Liver (tissue), 8 donors: ENCODE measurements at regions not wholly inside any gene's neighbourhood (a gene's known extent, or its start where the extent isn't known, plus 50 kb on each side); places are given as distances from the start of the nearest gene placed in this dataset.

ENCODE experiments used
- DNase-seq: peaks from one replicate; pipeline ENCODE4 v3.0.0-alpha.2; 2017; ENCODE audit warnings: low spot score
- H3K27ac ChIP-seq, 2 donors: one replicate each; pipeline ENCODE4 v1.7.0; 2013; ENCODE audit warnings: inconsistent platforms in 2 of 2, low read length in 2 of 2, control low read depth in 1 of 2, low read depth in 1 of 2, mild to moderate bottlenecking in 1 of 2
- H3K27me3 ChIP-seq, 4 donors: one replicate each; pipeline versions ENCODE4 v1.6.1 to v1.7.0; 2013; ENCODE audit warnings: low read length in 3 of 4, inconsistent platforms in 1 of 4, mild to moderate bottlenecking in 1 of 4, moderate library complexity in 1 of 4; ENCODE audit not compliant: control insufficient read depth in 4 of 4, insufficient read depth in 4 of 4
- H3K36me3 ChIP-seq, 4 donors: one replicate each; pipeline versions ENCODE4 v1.6.1 to v1.7.0; 2013; ENCODE audit warnings: low read length in 3 of 4, mild to moderate bottlenecking in 3 of 4, low read depth in 1 of 4, moderate library complexity in 1 of 4; ENCODE audit not compliant: control insufficient read depth in 4 of 4, insufficient read depth in 3 of 4
- H3K4me1 ChIP-seq, 4 donors: one replicate each; pipeline versions ENCODE4 v1.6.1 to v1.7.0; 2013; ENCODE audit warnings: low read length in 3 of 4, mild to moderate bottlenecking in 3 of 4, moderate library complexity in 1 of 4; ENCODE audit not compliant: control insufficient read depth in 4 of 4, insufficient read depth in 4 of 4
- H3K4me3 ChIP-seq, 3 donors: one replicate each; pipeline versions ENCODE4 v1.6.1 to v1.7.0; 2013; ENCODE audit warnings: low read length in 3 of 3, control low read depth in 1 of 3, low read depth in 1 of 3, mild to moderate bottlenecking in 1 of 3
- H3K9ac ChIP-seq, 2 donors: one replicate each; pipeline ENCODE4 v1.7.0; 2013; ENCODE audit warnings: low read length in 2 of 2, mild to moderate bottlenecking in 2 of 2, moderate library complexity in 2 of 2, control low read depth in 1 of 2, low read depth in 1 of 2
- H3K9me3 ChIP-seq, 4 donors: one replicate each; pipeline versions ENCODE4 v1.6.1 to v1.7.0; 2013; ENCODE audit warnings: low read length in 3 of 4; ENCODE audit not compliant: control insufficient read depth in 4 of 4
- FOXA1 ChIP-seq: IDR thresholded peaks from 2 replicates; pipeline ENCODE4 v1.6.1; 2016; ENCODE audit warnings: antibody characterized with exemption
- FOXA2 ChIP-seq: IDR thresholded peaks from 2 replicates; pipeline ENCODE4 v1.6.1; 2016; ENCODE audit warnings: antibody characterized with exemption
- GABPA ChIP-seq, 2 donors: IDR thresholded peaks in 1 of 2; conservative IDR thresholded peaks in 1 of 2; 2 replicates each; pipeline ENCODE4 v1.6.1; 2016; ENCODE audit warnings: antibody characterized with exemption in 2 of 2, mild to moderate bottlenecking in 1 of 2, moderate library complexity in 1 of 2
- HNF4A ChIP-seq, 2 donors: conservative IDR thresholded peaks; 2 replicates each; pipeline ENCODE4 v1.6.1; 2016; ENCODE audit warnings: antibody characterized with exemption in 2 of 2, mild to moderate bottlenecking in 2 of 2
- HNF4G ChIP-seq: IDR thresholded peaks from 2 replicates; pipeline ENCODE4 v1.6.1; 2016; ENCODE audit warnings: antibody characterized with exemption
- JUND ChIP-seq, 2 donors: IDR thresholded peaks; 2 replicates each; pipeline ENCODE4 v1.6.1; 2016; ENCODE audit warnings: antibody characterized with exemption in 2 of 2
- NR2F2 ChIP-seq: IDR thresholded peaks from 2 replicates; pipeline ENCODE4 v1.6.1; 2016; ENCODE audit warnings: antibody characterized with exemption
- RAD21 ChIP-seq, 2 donors: IDR thresholded peaks; 2 replicates each; pipeline ENCODE4 v1.6.1; 2016; ENCODE audit warnings: antibody characterized with exemption in 2 of 2, mild to moderate bottlenecking in 2 of 2
- SP1 ChIP-seq: IDR thresholded peaks from 2 replicates; pipeline ENCODE4 v1.6.1; 2018; ENCODE audit warnings: antibody characterized with exemption, mild to moderate bottlenecking
- TAF1 ChIP-seq: conservative IDR thresholded peaks from 2 replicates; pipeline ENCODE4 v1.6.1; 2016; ENCODE audit warnings: antibody characterized with exemption, mild to moderate bottlenecking
- YY1 ChIP-seq: IDR thresholded peaks from 2 replicates; pipeline ENCODE4 v1.6.1; 2016; ENCODE audit warnings: antibody characterized with exemption, mild to moderate bottlenecking
- WGBS: extraction: QIAGEN DNeasy Blood & Tissue Kit; methylation state at CpG from one replicate; pipeline ENCODE4 v1.1.7; 2013; 5-methylcytosine and 5-hydroxymethylcytosine counted together
- TF ChIP-seq, protein P1 (sequence below): IDR thresholded peaks from 2 replicates; pipeline ENCODE4 v1.6.1; 2016; ENCODE audit warnings: antibody characterized with exemption
- TF ChIP-seq, protein P2 (sequence below): IDR thresholded peaks from 2 replicates; pipeline ENCODE4 v1.6.1; 2016; ENCODE audit warnings: antibody characterized with exemption
- TF ChIP-seq, protein P3 (sequence below): fragments of 150-350 bp; IDR thresholded peaks from 2 replicates; pipeline ENCODE4 v1.5.1; 2017; ENCODE audit warnings: improper control_type of control experiment, low read depth, low read length; ENCODE audit not compliant: missing input control
- TF ChIP-seq, protein P4 (sequence below): IDR thresholded peaks from 2 replicates; pipeline ENCODE4 v1.6.1; 2016; ENCODE audit warnings: antibody characterized with exemption
- donor health status: healthy.
- donor health status: healthy.
- donor health status: healthy.
- donor health status: healthy.
- donor health status: healthy.

DNA sequence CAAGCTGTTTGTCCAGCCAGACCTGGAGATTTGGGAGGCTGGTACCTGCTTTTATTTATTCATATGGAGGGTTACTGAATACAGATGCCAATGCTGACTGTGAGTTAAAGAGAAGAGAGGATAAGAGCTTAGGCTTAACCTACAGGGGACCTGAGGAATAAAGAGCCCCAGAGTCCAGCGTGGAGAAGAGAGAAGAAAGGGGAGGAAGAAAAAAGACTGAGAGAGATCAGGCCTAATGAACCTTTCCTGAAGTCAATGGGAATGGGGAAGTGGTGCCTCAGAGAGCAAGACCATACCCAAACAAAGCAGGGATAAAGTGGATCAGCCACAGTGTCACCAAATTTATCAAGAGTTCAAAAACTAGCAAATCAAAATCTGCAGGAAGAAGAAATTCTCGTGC lies 348.6 kb upstream of the KCNH7 start (continued):
- TF ChIP-seq, protein P1, sequence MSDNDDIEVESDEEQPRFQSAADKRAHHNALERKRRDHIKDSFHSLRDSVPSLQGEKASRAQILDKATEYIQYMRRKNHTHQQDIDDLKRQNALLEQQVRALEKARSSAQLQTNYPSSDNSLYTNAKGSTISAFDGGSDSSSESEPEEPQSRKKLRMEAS, result no peak
- TF ChIP-seq NR2F2 (no peak), FOXA1 (no peak)

DNA sequence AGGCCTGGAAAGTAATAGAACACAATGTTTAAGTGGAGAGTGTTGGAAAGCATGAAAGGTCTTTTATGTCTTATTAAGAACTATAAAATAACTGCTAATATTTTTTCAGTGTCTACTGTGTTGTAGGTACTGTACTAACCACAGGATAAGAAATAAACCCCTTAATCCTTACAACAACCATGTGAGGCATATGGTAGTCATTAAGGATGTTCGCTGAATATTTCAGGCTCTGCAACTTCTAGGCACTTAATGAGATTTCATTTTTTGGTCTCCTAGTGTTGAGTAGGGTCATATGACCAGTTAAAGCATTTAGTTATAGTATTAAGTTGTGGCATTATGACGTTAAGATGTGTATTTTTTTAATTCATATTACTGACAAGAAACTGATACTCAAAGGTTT lies 346.6 kb upstream of the KCNH7 start:
- H3K9ac ChIP-seq, result no peak overlapping the region
- no peak for DNase-seq
- no peaks in the 10 kb centered on the region for H3K4me1 ChIP-seq
- no peaks in the 10 kb centered on the region for H3K36me3 ChIP-seq
- no peaks in the 10 kb centered on the region for H3K27me3 ChIP-seq
- 91% methylated on average over 2 of the region's 2 CpGs for WGBS
- no peak for TF ChIP-seq SP1
- no peak for TF ChIP-seq HNF4A (conservative IDR thresholded peaks at IDR 0.05)
- TF ChIP-seq, protein P2, sequence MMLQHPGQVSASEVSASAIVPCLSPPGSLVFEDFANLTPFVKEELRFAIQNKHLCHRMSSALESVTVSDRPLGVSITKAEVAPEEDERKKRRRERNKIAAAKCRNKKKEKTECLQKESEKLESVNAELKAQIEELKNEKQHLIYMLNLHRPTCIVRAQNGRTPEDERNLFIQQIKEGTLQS, result no peak
- TF ChIP-seq FOXA2, result no peak
- TF ChIP-seq JUND (IDR thresholded peaks at IDR 0.05), result no peak
- TF ChIP-seq, protein P1, result no peak
- TF ChIP-seq HNF4G, result no peak
- no peak for TF ChIP-seq YY1
- no peaks in the 10 kb centered on the region for H3K9me3 ChIP-seq
- H3K27ac ChIP-seq, result no peak overlapping the region
- no peak overlapping the region for H3K4me3 ChIP-seq

DNA sequence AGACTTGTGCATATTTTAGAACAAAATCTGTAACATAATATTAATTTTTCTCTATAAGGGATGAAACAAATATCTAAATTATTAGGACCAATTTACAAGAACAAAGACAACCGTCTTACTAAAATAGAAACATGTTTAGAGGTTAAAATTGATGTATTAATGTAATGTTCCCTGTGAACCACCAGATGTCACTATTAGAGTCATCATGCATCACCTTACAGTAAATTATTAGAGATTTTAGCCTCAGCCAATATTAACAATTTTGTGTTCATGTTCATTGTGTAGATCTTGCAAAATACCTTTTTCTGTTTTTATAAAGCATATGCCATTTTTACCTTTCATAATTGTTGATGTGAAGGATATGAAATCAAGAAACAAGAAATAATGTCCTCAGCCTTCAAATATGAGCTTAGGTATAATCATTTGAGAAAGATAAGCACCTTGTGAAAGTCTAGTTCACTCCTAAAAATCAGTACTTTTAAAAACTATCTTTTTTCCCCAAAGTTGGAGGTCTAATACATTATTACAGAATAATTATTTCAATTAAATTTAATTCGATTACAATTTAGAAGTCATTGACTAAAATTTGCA lies 344.3 kb upstream of the KCNH7 start:
- no peak overlapping the region for H3K9ac ChIP-seq
- TF ChIP-seq SP1 (no peak), TAF1 (no peak), YY1 (no peak), GABPA (IDR thresholded peaks at IDR 0.05 in 1 of 2, conservative IDR thresholded peaks at IDR 0.05 in 1 of 2) (no peak), NR2F2 (no peak), HNF4G (no peak), RAD21 (IDR thresholded peaks at IDR 0.05) (peak; percentile 66 to 79)
- TF ChIP-seq, protein P3, sequence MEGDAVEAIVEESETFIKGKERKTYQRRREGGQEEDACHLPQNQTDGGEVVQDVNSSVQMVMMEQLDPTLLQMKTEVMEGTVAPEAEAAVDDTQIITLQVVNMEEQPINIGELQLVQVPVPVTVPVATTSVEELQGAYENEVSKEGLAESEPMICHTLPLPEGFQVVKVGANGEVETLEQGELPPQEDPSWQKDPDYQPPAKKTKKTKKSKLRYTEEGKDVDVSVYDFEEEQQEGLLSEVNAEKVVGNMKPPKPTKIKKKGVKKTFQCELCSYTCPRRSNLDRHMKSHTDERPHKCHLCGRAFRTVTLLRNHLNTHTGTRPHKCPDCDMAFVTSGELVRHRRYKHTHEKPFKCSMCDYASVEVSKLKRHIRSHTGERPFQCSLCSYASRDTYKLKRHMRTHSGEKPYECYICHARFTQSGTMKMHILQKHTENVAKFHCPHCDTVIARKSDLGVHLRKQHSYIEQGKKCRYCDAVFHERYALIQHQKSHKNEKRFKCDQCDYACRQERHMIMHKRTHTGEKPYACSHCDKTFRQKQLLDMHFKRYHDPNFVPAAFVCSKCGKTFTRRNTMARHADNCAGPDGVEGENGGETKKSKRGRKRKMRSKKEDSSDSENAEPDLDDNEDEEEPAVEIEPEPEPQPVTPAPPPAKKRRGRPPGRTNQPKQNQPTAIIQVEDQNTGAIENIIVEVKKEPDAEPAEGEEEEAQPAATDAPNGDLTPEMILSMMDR, result peak; percentile 52
- TF ChIP-seq, protein P2, result no peak
- TF ChIP-seq, protein P4, sequence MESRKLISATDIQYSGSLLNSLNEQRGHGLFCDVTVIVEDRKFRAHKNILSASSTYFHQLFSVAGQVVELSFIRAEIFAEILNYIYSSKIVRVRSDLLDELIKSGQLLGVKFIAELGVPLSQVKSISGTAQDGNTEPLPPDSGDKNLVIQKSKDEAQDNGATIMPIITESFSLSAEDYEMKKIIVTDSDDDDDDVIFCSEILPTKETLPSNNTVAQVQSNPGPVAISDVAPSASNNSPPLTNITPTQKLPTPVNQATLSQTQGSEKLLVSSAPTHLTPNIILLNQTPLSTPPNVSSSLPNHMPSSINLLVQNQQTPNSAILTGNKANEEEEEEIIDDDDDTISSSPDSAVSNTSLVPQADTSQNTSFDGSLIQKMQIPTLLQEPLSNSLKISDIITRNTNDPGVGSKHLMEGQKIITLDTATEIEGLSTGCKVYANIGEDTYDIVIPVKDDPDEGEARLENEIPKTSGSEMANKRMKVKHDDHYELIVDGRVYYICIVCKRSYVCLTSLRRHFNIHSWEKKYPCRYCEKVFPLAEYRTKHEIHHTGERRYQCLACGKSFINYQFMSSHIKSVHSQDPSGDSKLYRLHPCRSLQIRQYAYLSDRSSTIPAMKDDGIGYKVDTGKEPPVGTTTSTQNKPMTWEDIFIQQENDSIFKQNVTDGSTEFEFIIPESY, result no peak
- no peaks in the 10 kb centered on the region for H3K4me1 ChIP-seq
- WGBS, result 49% methylated on average over 2 of the region's 2 CpGs
- DNase-seq, result no peak
- H3K27me3 ChIP-seq, result no peaks in the 10 kb centered on the region
- no peaks in the 10 kb centered on the region for H3K36me3 ChIP-seq
- no peak overlapping the region for H3K4me3 ChIP-seq
- no peak overlapping the region for H3K27ac ChIP-seq
- H3K9me3 ChIP-seq, result no peaks in the 10 kb centered on the region
